ENCODE measurements at regions not wholly inside any gene's neighbourhood (a gene's known extent, or its start where the extent isn't known, plus 50 kb on each side); places are given as distances from the start of the nearest gene placed in this dataset.
"Not testable (repeated sequence)": the region's sequence is repeated elsewhere in the genome, so short reads cannot be mapped to it uniquely, and the experiment has no call there.

GRCh38 chr18:22826726-22827125 lies 106.4 kb upstream of the RBBP8 start:
- Histone ChIP-seq H3K9me3 (no peaks in the 10 kb centered on the region), H3K27me3 (no peaks in the 10 kb centered on the region), H3K27ac (no peak overlapping the region), H3K36me3 (replicated peaks in 1 of 2; ENCODE audit: insufficient read depth in 1 of 2, low read depth in 2 of 2) (no peaks in the 10 kb centered on the region), H3K4me3 (no peak overlapping the region), H3K4me1 (no peaks in the 10 kb centered on the region)
- 77 to 78% methylated on average over 4 of the region's 4 CpGs for WGBS, 2 donors
- DNase-seq: no peak
- no peak for TF ChIP-seq CTCF (IDR thresholded peaks at IDR 0.05)
- no peak for TF ChIP-seq POLR2A (IDR thresholded peaks at IDR 0.05)
- no peak for ATAC-seq
- intact Hi-C loops (cut with DNase I): no loop called here

GRCh38 chr18:22827216-22827615 lies 105.9 kb upstream of the RBBP8 start:
- Histone ChIP-seq H3K4me3 (no peak overlapping the region), H3K4me1 (no peaks in the 10 kb centered on the region), H3K27me3 (no peaks in the 10 kb centered on the region), H3K36me3 (replicated peaks in 1 of 2; ENCODE audit: insufficient read depth in 1 of 2, low read depth in 2 of 2) (no peaks in the 10 kb centered on the region), H3K27ac (no peak overlapping the region), H3K9me3 (no peaks in the 10 kb centered on the region)
- TF ChIP-seq POLR2A (IDR thresholded peaks at IDR 0.05): no peak
- no peak for TF ChIP-seq CTCF (IDR thresholded peaks at IDR 0.05)
- ATAC-seq (no peak), DNase-seq (no peak)
- intact Hi-C loops (cut with DNase I): no loop called here
- WGBS, 2 donors: 95 to 96% methylated on average over 3 of the region's 3 CpGs

GRCh38 chr18:22827741-22828140 lies 105.4 kb upstream of the RBBP8 start:
- intact Hi-C loops (cut with DNase I): no loop called here
- Histone ChIP-seq H3K27me3 (no peaks in the 10 kb centered on the region), H3K27ac (no peak overlapping the region), H3K4me1 (no peaks in the 10 kb centered on the region), H3K9me3 (no peaks in the 10 kb centered on the region), H3K4me3 (no peak overlapping the region), H3K36me3 (replicated peaks in 1 of 2; ENCODE audit: insufficient read depth in 1 of 2, low read depth in 2 of 2) (no peaks in the 10 kb centered on the region)
- 71 to 76% methylated on average over 1 of the region's 1 CpG for WGBS, 2 donors
- DNase-seq (no peak), ATAC-seq (no peak)
- no peak for TF ChIP-seq CTCF (IDR thresholded peaks at IDR 0.05)

- TF ChIP-seq POLR2A (IDR thresholded peaks at IDR 0.05): no peak
- no peak for TF ChIP-seq CTCF (IDR thresholded peaks at IDR 0.05)
- WGBS, 2 donors: 88 to 91% methylated on average over 1 of the region's 1 CpG
- no peak for DNase-seq
- Histone ChIP-seq H3K27me3 (no peaks in the 10 kb centered on the region), H3K36me3 (replicated peaks in 1 of 2; ENCODE audit: insufficient read depth in 1 of 2, low read depth in 2 of 2) (no peaks in the 10 kb centered on the region), H3K27ac (no peak overlapping the region), H3K9me3 (no peaks in the 10 kb centered on the region), H3K4me1 (no peaks in the 10 kb centered on the region), H3K4me3 (no peak overlapping the region)
- no peak for ATAC-seq
- intact Hi-C loops (cut with DNase I): no loop called here
Observed at GRCh38 chr18:22828171-22828570, 105.0 kb upstream of the RBBP8 start.

- not testable (repeated sequence) for H3K4me1 ChIP-seq
- WGBS, 2 donors: 85 to 89% methylated on average over 6 of the region's 6 CpGs
Observed at GRCh38 chr18:22828583-22828982, 104.5 kb upstream of the RBBP8 start.

More at GRCh38 chr18:22828583-22828982, 104.5 kb upstream of the RBBP8 start:
- DNase-seq; intact Hi-C loops (cut with DNase I); ATAC-seq; H3K27me3 ChIP-seq; H3K9me3 ChIP-seq; H3K27ac ChIP-seq; H3K36me3 ChIP-seq (replicated peaks in 1 of 2; ENCODE audit: insufficient read depth in 1 of 2, low read depth in 2 of 2); H3K4me3 ChIP-seq: not testable (repeated sequence)

Data from body of pancreas (tissue), 4 donors.